Fibroblast of skin of right quadriceps (primary cell): ENCODE measurements at regions not wholly inside any gene's neighbourhood (a gene's known extent, or its start where the extent isn't known, plus 50 kb on each side); places are given as distances from the start of the nearest gene placed in this dataset.

Experiments used
- DNase-seq: peaks from one replicate; pipeline ENCODE4 v3.0.0-alpha.2; 2013

- no peak for DNase-seq
These were observed 360.5 kb upstream of the DAB1 start for GRCh38 chr1:57784356-57784755.

- DNase-seq = no peak
These were observed 358.5 kb upstream of the DAB1 start for GRCh38 chr1:57782357-57782756.

- DNase-seq = peak; percentile 27
These were observed 348.8 kb upstream of the DAB1 start for GRCh38 chr1:57772580-57773195.

- peak; percentile 2 for DNase-seq
These were observed 346.9 kb upstream of the DAB1 start for GRCh38 chr1:57770772-57771171.

GRCh38 chr1:57770236-57770635 is 346.4 kb upstream of the DAB1 start:
- DNase-seq = no peak

GRCh38 chr1:57761628-57762027 is 337.8 kb upstream of the DAB1 start:
- DNase-seq = no peak

GRCh38 chr1:57752843-57753242 is 329.0 kb upstream of the DAB1 start:
- no peak for DNase-seq

GRCh38 chr1:57748719-57749118 is 324.9 kb upstream of the DAB1 start:
- no peak for DNase-seq

GRCh38 chr1:57747818-57748217 is 324.0 kb upstream of the DAB1 start:
- no peak for DNase-seq

- DNase-seq = no peak
These were observed 317.7 kb upstream of the DAB1 start for GRCh38 chr1:57741521-57741920.

GRCh38 chr1:57736940-57737339 is 313.1 kb upstream of the DAB1 start:
- DNase-seq = no peak

GRCh38 chr1:57729181-57729580 is 305.3 kb upstream of the DAB1 start:
- no peak for DNase-seq

- DNase-seq = no peak
These were observed 303.3 kb upstream of the DAB1 start for GRCh38 chr1:57727121-57727520.

GRCh38 chr1:57725318-57725717 is 301.5 kb upstream of the DAB1 start:
- DNase-seq = no peak

GRCh38 chr1:57724535-57724934 is 300.7 kb upstream of the DAB1 start:
- DNase-seq = no peak

- no peak for DNase-seq
These were observed 298.6 kb upstream of the DAB1 start for GRCh38 chr1:57722285-57722978.

GRCh38 chr1:57721001-57721400 is 297.1 kb upstream of the DAB1 start:
- DNase-seq = no peak

GRCh38 chr1:57719274-57719673 is 295.4 kb upstream of the DAB1 start:
- DNase-seq = no peak

GRCh38 chr1:57713501-57713900 is 289.6 kb upstream of the DAB1 start:
- no peak for DNase-seq

- no peak for DNase-seq
These were observed 289.0 kb upstream of the DAB1 start for GRCh38 chr1:57712846-57713245.

GRCh38 chr1:57711326-57711725 is 287.5 kb upstream of the DAB1 start:
- no peak for DNase-seq

- DNase-seq = no peak
These were observed 283.8 kb upstream of the DAB1 start for GRCh38 chr1:57707631-57708030.

- no peak for DNase-seq
These were observed 281.0 kb upstream of the DAB1 start for GRCh38 chr1:57704811-57705210.

- DNase-seq = no peak
These were observed 280.4 kb upstream of the DAB1 start for GRCh38 chr1:57704231-57704630.

GRCh38 chr1:57696904-57697303 is 273.0 kb upstream of the DAB1 start:
- no peak for DNase-seq
